Cardiac fibroblast (primary cell): ENCODE measurements at regions not wholly inside any gene's neighbourhood (a gene's known extent, or its start where the extent isn't known, plus 50 kb on each side); places are given as distances from the start of the nearest gene placed in this dataset.
"Not testable (repeated sequence)": the region's sequence is repeated elsewhere in the genome, so short reads cannot be mapped to it uniquely, and the experiment has no call there.

Experiments
- DNase-seq, 2 donors: peaks; one replicate each; pipeline versions ENCODE4 v3.0.0 to v3.0.0-alpha.2; 2010; ENCODE audit warnings: low read depth in 2 of 2
- H3K4me3 ChIP-seq, 2 donors: replicated peaks in 1 of 2; 1 replicate in 1 of 2; 2 replicates in 1 of 2; pipeline ENCODE4 v1.5.1; 2011; ENCODE audit warnings: low read depth in 2 of 2, low read length in 2 of 2, mild to moderate bottlenecking in 2 of 2, moderate library complexity in 1 of 2
- CTCF ChIP-seq: IDR thresholded peaks from one replicate; pipeline ENCODE4 v1.5.1; 2011; ENCODE audit warnings: low read depth, mild to moderate bottlenecking, low read length, inconsistent platforms

GRCh38 chr5:145464171-145464570 is 371.0 kb downstream of the PRELID2 start:
- no peak overlapping the region for H3K4me3 ChIP-seq
- TF ChIP-seq CTCF, result no peak
- no peak for DNase-seq

- DNase-seq, result peak; percentile 16 to 45
- H3K4me3 ChIP-seq, result no peak overlapping the region
- TF ChIP-seq CTCF, result no peak
Observed at GRCh38 chr5:145463634-145464033, 371.5 kb downstream of the PRELID2 start.

- TF ChIP-seq CTCF, result no peak
- no peak for DNase-seq
- no peak overlapping the region for H3K4me3 ChIP-seq
Observed at GRCh38 chr5:145462525-145462924, 372.6 kb downstream of the PRELID2 start.

GRCh38 chr5:145450286-145450885 is 384.8 kb downstream of the PRELID2 start:
- no peak overlapping the region for H3K4me3 ChIP-seq

GRCh38 chr5:145449794-145450193 is 385.3 kb downstream of the PRELID2 start:
- no peak for DNase-seq
- no peak overlapping the region for H3K4me3 ChIP-seq
- no peak for TF ChIP-seq CTCF

More at GRCh38 chr5:145450286-145450885, 384.8 kb downstream of the PRELID2 start:
- DNase-seq, result peak in 1 of 2 donors; percentile 3
- TF ChIP-seq CTCF, result no peak

- not testable (repeated sequence) for H3K4me3 ChIP-seq, DNase-seq
Observed at GRCh38 chr5:145446875-145447274, 388.3 kb downstream of the PRELID2 start.

DNA sequence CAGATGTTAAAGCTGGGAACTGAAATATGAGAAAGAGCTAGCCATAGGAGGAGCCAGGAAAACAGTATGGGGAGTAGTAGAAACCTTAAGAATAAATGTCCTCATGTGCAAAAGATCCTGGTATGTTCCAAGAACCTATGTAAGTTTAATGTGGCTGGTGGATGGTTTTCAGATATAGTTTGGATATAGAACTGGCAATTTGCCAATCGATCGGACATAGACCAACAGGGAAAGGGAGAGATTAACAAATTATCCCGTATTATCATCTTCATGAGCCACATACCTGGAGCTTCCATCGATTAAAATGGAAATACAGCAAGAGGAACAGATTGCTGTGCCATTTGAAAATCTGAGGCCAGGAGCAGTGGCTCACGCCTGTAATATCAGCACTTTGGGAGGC is 388.7 kb downstream of the PRELID2 start:
- DNase-seq, result no peak
- no peak overlapping the region for H3K4me3 ChIP-seq
- no peak for TF ChIP-seq CTCF
